HepG2 (cell line): ENCODE measurements at regions not wholly inside any gene's neighbourhood (a gene's known extent, or its start where the extent isn't known, plus 50 kb on each side); places are given as distances from the start of the nearest gene placed in this dataset.

ENCODE experiments used
- TAF15 ChIP-seq: fragments of 200-400 bp; formaldehyde crosslinking; IDR thresholded peaks from one replicate; pipeline ENCODE4 v1.6.1; 2018; ENCODE audit warnings: mild to moderate bottlenecking, low read depth, low read length; ENCODE audit not compliant: poor library complexity, severe bottlenecking
- ZFP62 ChIP-seq: sonication (generic); formaldehyde crosslinking; IDR thresholded peaks from 2 replicates; pipeline ENCODE4 v1.4.0; 2020; ENCODE audit warnings: missing genetic modification reagents
- ZNF558 ChIP-seq: sonication (generic); formaldehyde crosslinking; IDR thresholded peaks from 2 replicates; pipeline ENCODE4 v1.9.0; 2022; ENCODE audit warnings: mild to moderate bottlenecking, missing genetic modification reagents, borderline replicate concordance
- ZNF577 ChIP-seq: sonication (generic); formaldehyde crosslinking; IDR thresholded peaks from 2 replicates; pipeline ENCODE4 v1.4.0; 2020; ENCODE audit warnings: mild to moderate bottlenecking, low read depth, missing genetic modification reagents, borderline replicate concordance
- TF ChIP-seq, protein P1 (sequence below): IDR thresholded peaks from 2 replicates; pipeline ENCODE4 v1.6.1; 2016; ENCODE audit warnings: mild to moderate bottlenecking
- TF ChIP-seq, protein P2 (sequence below): sonication (generic); formaldehyde crosslinking; IDR thresholded peaks from 2 replicates; pipeline ENCODE4 v1.8.1; 2022; ENCODE audit warnings: low read depth, mild to moderate bottlenecking, missing genetic modification reagents
- TF ChIP-seq, protein P3 (sequence below): sonication (generic); formaldehyde crosslinking; IDR thresholded peaks from 2 replicates; pipeline ENCODE4 v1.8.0; 2022; ENCODE audit warnings: mild to moderate bottlenecking, missing genetic modification reagents
- TF ChIP-seq, protein P4 (sequence below): sonication (generic); formaldehyde crosslinking; IDR thresholded peaks from 2 replicates; pipeline ENCODE4 v1.4.0; 2020; ENCODE audit warnings: missing genetic modification reagents, borderline replicate concordance
- TF ChIP-seq, protein P5 (sequence below): sonication (generic); formaldehyde crosslinking; IDR thresholded peaks from 2 replicates; pipeline ENCODE4 v1.5.0; 2020; ENCODE audit warnings: mild to moderate bottlenecking, missing genetic modification reagents
- TF ChIP-seq, protein P6 (sequence below): IDR thresholded peaks from 2 replicates; pipeline ENCODE4 v1.6.1; 2016; ENCODE audit warnings: low read depth, control low read depth

DNA sequence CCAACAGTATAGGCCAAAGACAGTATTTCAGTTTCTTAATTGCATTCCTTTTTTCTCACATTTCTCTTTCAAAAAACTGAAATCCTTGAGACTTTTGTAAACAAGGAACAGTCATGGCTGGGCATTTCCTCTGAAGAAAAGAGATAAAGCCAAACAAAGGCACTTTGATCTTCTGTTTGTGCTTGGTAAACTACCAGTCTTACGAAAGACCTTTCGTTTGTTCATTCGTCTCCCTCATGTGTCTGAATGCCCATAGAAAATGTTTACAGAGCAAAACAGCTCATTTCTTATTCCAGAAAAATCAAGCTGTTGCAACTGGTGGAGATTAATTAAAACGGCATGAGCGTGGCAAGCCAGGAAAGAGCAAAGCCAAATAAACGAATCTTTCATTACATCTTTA is 178.0 kb downstream of the GASK1B start (continued):
- TF ChIP-seq, protein P1, sequence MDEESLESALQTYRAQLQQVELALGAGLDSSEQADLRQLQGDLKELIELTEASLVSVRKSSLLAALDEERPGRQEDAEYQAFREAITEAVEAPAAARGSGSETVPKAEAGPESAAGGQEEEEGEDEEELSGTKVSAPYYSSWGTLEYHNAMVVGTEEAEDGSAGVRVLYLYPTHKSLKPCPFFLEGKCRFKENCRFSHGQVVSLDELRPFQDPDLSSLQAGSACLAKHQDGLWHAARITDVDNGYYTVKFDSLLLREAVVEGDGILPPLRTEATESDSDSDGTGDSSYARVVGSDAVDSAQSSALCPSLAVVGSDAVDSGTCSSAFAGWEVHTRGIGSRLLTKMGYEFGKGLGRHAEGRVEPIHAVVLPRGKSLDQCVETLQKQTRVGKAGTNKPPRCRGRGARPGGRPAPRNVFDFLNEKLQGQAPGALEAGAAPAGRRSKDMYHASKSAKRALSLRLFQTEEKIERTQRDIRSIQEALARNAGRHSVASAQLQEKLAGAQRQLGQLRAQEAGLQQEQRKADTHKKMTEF, result peak; percentile 97
- TF ChIP-seq ZFP62 (no peak), TAF15 (no peak), ZNF577 (no peak), ZNF558 (CRISPR knock-in tag) (no peak)
- TF ChIP-seq, protein P2, sequence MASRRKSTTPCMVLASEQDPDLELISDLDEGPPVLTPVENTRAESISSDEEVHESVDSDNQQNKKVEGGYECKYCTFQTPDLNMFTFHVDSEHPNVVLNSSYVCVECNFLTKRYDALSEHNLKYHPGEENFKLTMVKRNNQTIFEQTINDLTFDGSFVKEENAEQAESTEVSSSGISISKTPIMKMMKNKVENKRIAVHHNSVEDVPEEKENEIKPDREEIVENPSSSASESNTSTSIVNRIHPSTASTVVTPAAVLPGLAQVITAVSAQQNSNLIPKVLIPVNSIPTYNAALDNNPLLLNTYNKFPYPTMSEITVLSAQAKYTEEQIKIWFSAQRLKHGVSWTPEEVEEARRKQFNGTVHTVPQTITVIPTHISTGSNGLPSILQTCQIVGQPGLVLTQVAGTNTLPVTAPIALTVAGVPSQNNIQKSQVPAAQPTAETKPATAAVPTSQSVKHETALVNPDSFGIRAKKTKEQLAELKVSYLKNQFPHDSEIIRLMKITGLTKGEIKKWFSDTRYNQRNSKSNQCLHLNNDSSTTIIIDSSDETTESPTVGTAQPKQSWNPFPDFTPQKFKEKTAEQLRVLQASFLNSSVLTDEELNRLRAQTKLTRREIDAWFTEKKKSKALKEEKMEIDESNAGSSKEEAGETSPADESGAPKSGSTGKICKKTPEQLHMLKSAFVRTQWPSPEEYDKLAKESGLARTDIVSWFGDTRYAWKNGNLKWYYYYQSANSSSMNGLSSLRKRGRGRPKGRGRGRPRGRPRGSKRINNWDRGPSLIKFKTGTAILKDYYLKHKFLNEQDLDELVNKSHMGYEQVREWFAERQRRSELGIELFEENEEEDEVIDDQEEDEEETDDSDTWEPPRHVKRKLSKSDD, result 0 out of 2 replicates have a peak, but pooled peaks have one; percentile 40
- TF ChIP-seq, protein P3, sequence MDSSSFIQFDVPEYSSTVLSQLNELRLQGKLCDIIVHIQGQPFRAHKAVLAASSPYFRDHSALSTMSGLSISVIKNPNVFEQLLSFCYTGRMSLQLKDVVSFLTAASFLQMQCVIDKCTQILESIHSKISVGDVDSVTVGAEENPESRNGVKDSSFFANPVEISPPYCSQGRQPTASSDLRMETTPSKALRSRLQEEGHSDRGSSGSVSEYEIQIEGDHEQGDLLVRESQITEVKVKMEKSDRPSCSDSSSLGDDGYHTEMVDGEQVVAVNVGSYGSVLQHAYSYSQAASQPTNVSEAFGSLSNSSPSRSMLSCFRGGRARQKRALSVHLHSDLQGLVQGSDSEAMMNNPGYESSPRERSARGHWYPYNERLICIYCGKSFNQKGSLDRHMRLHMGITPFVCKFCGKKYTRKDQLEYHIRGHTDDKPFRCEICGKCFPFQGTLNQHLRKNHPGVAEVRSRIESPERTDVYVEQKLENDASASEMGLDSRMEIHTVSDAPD, result peak; percentile 79; the same call in 1 of the 2 replicates
- TF ChIP-seq, protein P4, sequence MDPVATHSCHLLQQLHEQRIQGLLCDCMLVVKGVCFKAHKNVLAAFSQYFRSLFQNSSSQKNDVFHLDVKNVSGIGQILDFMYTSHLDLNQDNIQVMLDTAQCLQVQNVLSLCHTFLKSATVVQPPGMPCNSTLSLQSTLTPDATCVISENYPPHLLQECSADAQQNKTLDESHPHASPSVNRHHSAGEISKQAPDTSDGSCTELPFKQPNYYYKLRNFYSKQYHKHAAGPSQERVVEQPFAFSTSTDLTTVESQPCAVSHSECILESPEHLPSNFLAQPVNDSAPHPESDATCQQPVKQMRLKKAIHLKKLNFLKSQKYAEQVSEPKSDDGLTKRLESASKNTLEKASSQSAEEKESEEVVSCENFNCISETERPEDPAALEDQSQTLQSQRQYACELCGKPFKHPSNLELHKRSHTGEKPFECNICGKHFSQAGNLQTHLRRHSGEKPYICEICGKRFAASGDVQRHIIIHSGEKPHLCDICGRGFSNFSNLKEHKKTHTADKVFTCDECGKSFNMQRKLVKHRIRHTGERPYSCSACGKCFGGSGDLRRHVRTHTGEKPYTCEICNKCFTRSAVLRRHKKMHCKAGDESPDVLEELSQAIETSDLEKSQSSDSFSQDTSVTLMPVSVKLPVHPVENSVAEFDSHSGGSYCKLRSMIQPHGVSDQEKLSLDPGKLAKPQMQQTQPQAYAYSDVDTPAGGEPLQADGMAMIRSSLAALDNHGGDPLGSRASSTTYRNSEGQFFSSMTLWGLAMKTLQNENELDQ (CRISPR knock-in tag), result no peak
- TF ChIP-seq, protein P5, sequence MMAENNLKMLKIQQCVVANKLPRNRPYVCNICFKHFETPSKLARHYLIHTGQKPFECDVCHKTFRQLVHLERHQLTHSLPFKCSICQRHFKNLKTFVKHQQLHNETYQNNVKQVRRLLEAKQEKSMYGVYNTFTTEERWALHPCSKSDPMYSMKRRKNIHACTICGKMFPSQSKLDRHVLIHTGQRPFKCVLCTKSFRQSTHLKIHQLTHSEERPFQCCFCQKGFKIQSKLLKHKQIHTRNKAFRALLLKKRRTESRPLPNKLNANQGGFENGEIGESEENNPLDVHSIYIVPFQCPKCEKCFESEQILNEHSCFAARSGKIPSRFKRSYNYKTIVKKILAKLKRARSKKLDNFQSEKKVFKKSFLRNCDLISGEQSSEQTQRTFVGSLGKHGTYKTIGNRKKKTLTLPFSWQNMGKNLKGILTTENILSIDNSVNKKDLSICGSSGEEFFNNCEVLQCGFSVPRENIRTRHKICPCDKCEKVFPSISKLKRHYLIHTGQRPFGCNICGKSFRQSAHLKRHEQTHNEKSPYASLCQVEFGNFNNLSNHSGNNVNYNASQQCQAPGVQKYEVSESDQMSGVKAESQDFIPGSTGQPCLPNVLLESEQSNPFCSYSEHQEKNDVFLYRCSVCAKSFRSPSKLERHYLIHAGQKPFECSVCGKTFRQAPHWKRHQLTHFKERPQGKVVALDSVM (CRISPR knock-in tag), result no peak
- TF ChIP-seq, protein P6, sequence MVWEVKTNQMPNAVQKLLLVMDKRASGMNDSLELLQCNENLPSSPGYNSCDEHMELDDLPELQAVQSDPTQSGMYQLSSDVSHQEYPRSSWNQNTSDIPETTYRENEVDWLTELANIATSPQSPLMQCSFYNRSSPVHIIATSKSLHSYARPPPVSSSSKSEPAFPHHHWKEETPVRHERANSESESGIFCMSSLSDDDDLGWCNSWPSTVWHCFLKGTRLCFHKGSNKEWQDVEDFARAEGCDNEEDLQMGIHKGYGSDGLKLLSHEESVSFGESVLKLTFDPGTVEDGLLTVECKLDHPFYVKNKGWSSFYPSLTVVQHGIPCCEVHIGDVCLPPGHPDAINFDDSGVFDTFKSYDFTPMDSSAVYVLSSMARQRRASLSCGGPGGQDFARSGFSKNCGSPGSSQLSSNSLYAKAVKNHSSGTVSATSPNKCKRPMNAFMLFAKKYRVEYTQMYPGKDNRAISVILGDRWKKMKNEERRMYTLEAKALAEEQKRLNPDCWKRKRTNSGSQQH, result 0 out of 2 replicates have a peak, but pooled peaks have one; percentile 66
